ENCODE measurements at regions not wholly inside any gene's neighbourhood (a gene's known extent, or its start where the extent isn't known, plus 50 kb on each side); places are given as distances from the start of the nearest gene placed in this dataset.

GRCh38 chr6:22794844-22795243 lies 225.5 kb downstream of the HDGFL1 start:
- no peak for FAIRE-seq
- DNase-seq (ENCODE audit: extremely low spot score, insufficient read length, low read depth) = no peak

- DNase-seq (ENCODE audit: extremely low spot score, insufficient read length, low read depth) (no peak), FAIRE-seq (no peak)
These were observed 231.1 kb downstream of the HDGFL1 start for GRCh38 chr6:22800451-22800850.

- no peak for FAIRE-seq
These were observed 232.5 kb downstream of the HDGFL1 start for GRCh38 chr6:22801831-22802230.

GRCh38 chr6:22804620-22805261 lies 235.4 kb downstream of the HDGFL1 start:
- no peak for FAIRE-seq
- no peak for DNase-seq (ENCODE audit: extremely low spot score, insufficient read length, low read depth)

More at GRCh38 chr6:22801831-22802230, 232.5 kb downstream of the HDGFL1 start:
- DNase-seq (ENCODE audit: extremely low spot score, insufficient read length, low read depth) = no peak

GRCh38 chr6:22807261-22807660 lies 237.9 kb downstream of the HDGFL1 start:
- FAIRE-seq = no peak
- no peak for DNase-seq (ENCODE audit: extremely low spot score, insufficient read length, low read depth)

- no peak for FAIRE-seq
These were observed 238.5 kb downstream of the HDGFL1 start for GRCh38 chr6:22807818-22808217.

GRCh38 chr6:22808466-22808865 lies 239.1 kb downstream of the HDGFL1 start:
- DNase-seq (ENCODE audit: extremely low spot score, insufficient read length, low read depth) (no peak), FAIRE-seq (no peak)

More at GRCh38 chr6:22807818-22808217, 238.5 kb downstream of the HDGFL1 start:
- DNase-seq (ENCODE audit: extremely low spot score, insufficient read length, low read depth) = no peak

GRCh38 chr6:22809370-22809769 lies 240.0 kb downstream of the HDGFL1 start:
- DNase-seq (ENCODE audit: extremely low spot score, insufficient read length, low read depth) (no peak), FAIRE-seq (no peak)

GRCh38 chr6:22819209-22819608 lies 249.8 kb downstream of the HDGFL1 start:
- FAIRE-seq (no peak), DNase-seq (ENCODE audit: extremely low spot score, insufficient read length, low read depth) (no peak)

- FAIRE-seq (no peak), DNase-seq (ENCODE audit: extremely low spot score, insufficient read length, low read depth) (no peak)
These were observed 252.4 kb downstream of the HDGFL1 start for GRCh38 chr6:22821664-22822320.

GRCh38 chr6:22825210-22825609 lies 255.8 kb downstream of the HDGFL1 start:
- FAIRE-seq = no peak

GRCh38 chr6:22826961-22827360 lies 257.6 kb downstream of the HDGFL1 start:
- FAIRE-seq (no peak), DNase-seq (ENCODE audit: extremely low spot score, insufficient read length, low read depth) (no peak)

More at GRCh38 chr6:22825210-22825609, 255.8 kb downstream of the HDGFL1 start:
- DNase-seq (ENCODE audit: extremely low spot score, insufficient read length, low read depth) = no peak

GRCh38 chr6:22827760-22828159 lies 258.4 kb downstream of the HDGFL1 start:
- no peak for DNase-seq (ENCODE audit: extremely low spot score, insufficient read length, low read depth)
- no peak for FAIRE-seq

- no peak for DNase-seq (ENCODE audit: extremely low spot score, insufficient read length, low read depth)
- no peak for FAIRE-seq
These were observed 259.1 kb downstream of the HDGFL1 start for GRCh38 chr6:22828179-22829062.

GRCh38 chr6:22829070-22829469 lies 259.7 kb downstream of the HDGFL1 start:
- DNase-seq (ENCODE audit: extremely low spot score, insufficient read length, low read depth) (no peak), FAIRE-seq (no peak)

GRCh38 chr6:22830463-22830862 lies 261.1 kb downstream of the HDGFL1 start:
- no peak for FAIRE-seq
- no peak for DNase-seq (ENCODE audit: extremely low spot score, insufficient read length, low read depth)

- DNase-seq (ENCODE audit: extremely low spot score, insufficient read length, low read depth) (no peak), FAIRE-seq (no peak)
These were observed 263.8 kb downstream of the HDGFL1 start for GRCh38 chr6:22833191-22833590.

- FAIRE-seq = no peak
- no peak for DNase-seq (ENCODE audit: extremely low spot score, insufficient read length, low read depth)
These were observed 269.0 kb downstream of the HDGFL1 start for GRCh38 chr6:22838345-22838744.

GRCh38 chr6:22845467-22845866 lies 276.1 kb downstream of the HDGFL1 start:
- DNase-seq (ENCODE audit: extremely low spot score, insufficient read length, low read depth) (no peak), FAIRE-seq (no peak)

GRCh38 chr6:22848121-22848520 lies 278.8 kb downstream of the HDGFL1 start:
- FAIRE-seq = no peak
- DNase-seq (ENCODE audit: extremely low spot score, insufficient read length, low read depth) = no peak

GRCh38 chr6:22849921-22850320 lies 280.6 kb downstream of the HDGFL1 start:
- DNase-seq (ENCODE audit: extremely low spot score, insufficient read length, low read depth) = no peak
- no peak for FAIRE-seq
